Neural cell (in vitro differentiated cells): ENCODE measurements at regions not wholly inside any gene's neighbourhood (a gene's known extent, or its start where the extent isn't known, plus 50 kb on each side); places are given as distances from the start of the nearest gene placed in this dataset.

Source experiments
- H2AFZ ChIP-seq: fragments of 200-600, 300-800 bp; sonication (generic), shearing (Covaris generic); 2 replicates; pipeline ENCODE4 v1.6.0; 2014; ENCODE audit warnings: low read depth, mild to moderate bottlenecking, antibody characterized with exemption, low read length, moderate library complexity
- H3F3A ChIP-seq: fragments of 200-600 bp; shearing (Covaris generic); 2 replicates; pipeline ENCODE4 v1.6.1; 2016; ENCODE audit warnings: mild to moderate bottlenecking, moderate library complexity, mixed read lengths, antibody characterized with exemption, low read length; ENCODE audit not compliant: insufficient read depth, poor library complexity, severe bottlenecking
- H3K27ac ChIP-seq: fragments of 200-600, 300-800 bp; sonication (generic), shearing (Covaris generic); 2 replicates; pipeline ENCODE4 v1.5.1; 2014; ENCODE audit warnings: mild to moderate bottlenecking, low read length, moderate library complexity
- H3K27me3 ChIP-seq: fragments of 300-800, 200-600 bp; sonication (generic), shearing (Covaris generic); 2 replicates; pipeline ENCODE4 v1.6.0; 2014; ENCODE audit warnings: mild to moderate bottlenecking, low read depth, low read length, moderate library complexity; ENCODE audit not compliant: insufficient read depth
- H3K36me3 ChIP-seq: fragments of 300-800, 200-600 bp; sonication (generic), shearing (Covaris generic); 2 replicates; pipeline ENCODE4 v1.5.1; 2014; ENCODE audit warnings: mild to moderate bottlenecking, antibody characterized with exemption, low read length, moderate library complexity; ENCODE audit not compliant: insufficient read depth
- H3K4me2 ChIP-seq: fragments of 300-800, 200-600 bp; sonication (generic), shearing (Covaris generic); 2 replicates; pipeline ENCODE4 v1.6.0; 2014; ENCODE audit warnings: mild to moderate bottlenecking, low read length
- H3K4me3 ChIP-seq: fragments of 300-800, 200-600 bp; sonication (generic), shearing (Covaris generic); 2 replicates; pipeline ENCODE4 v1.5.1; 2014; ENCODE audit warnings: mild to moderate bottlenecking, low read length, moderate library complexity
- H3K79me2 ChIP-seq: fragments of 200-600 bp; shearing (Covaris generic); replicated peaks from 2 replicates; pipeline ENCODE4 v1.6.0; 2014; ENCODE audit warnings: mild to moderate bottlenecking, low read length, moderate library complexity; ENCODE audit not compliant: insufficient read depth
- H3K9ac ChIP-seq: fragments of 300-800, 200-600 bp; sonication (generic), shearing (Covaris generic); 2 replicates; pipeline ENCODE4 v1.6.1; 2016; ENCODE audit warnings: mild to moderate bottlenecking, low read length, mixed read lengths
- H3K9me2 ChIP-seq: fragments of 200-600 bp; shearing (Covaris generic); 2 replicates; pipeline ENCODE4 v1.6.1; 2016; ENCODE audit warnings: mild to moderate bottlenecking, low read length, mixed read lengths; ENCODE audit not compliant: insufficient read depth
- H3K9me3 ChIP-seq: fragments of 200-600, 300-800 bp; sonication (generic), shearing (Covaris generic); 2 replicates; pipeline ENCODE4 v1.6.1; 2016; ENCODE audit warnings: mild to moderate bottlenecking, mixed run types, low read length, moderate library complexity, mixed read lengths
- H4K20me1 ChIP-seq: fragments of 200-600 bp; shearing (Covaris generic); 2 replicates; pipeline ENCODE4 v1.6.1; 2016; ENCODE audit warnings: mild to moderate bottlenecking, mixed run types; ENCODE audit not compliant: insufficient read depth
- CTCF ChIP-seq: fragments of 450-650 bp; IDR thresholded peaks from 2 replicates; pipeline ENCODE4 v1.5.1; 2014; ENCODE audit warnings: antibody characterized with exemption, mild to moderate bottlenecking, moderate library complexity; ENCODE audit not compliant: poor library complexity, severe bottlenecking
- EP300 ChIP-seq: fragments of 450-650 bp; conservative IDR thresholded peaks from 2 replicates; pipeline ENCODE4 v1.6.1; 2014; ENCODE audit warnings: antibody characterized with exemption, mild to moderate bottlenecking, moderate library complexity; ENCODE audit not compliant: poor library complexity, severe bottlenecking
- EZH2 ChIP-seq: fragments of 200-600, 300-800 bp; shearing (Covaris generic), sonication (generic); IDR thresholded peaks from 2 replicates; pipeline ENCODE4 v1.6.1; 2014; ENCODE audit warnings: antibody characterized with exemption, low read length, borderline replicate concordance, mild to moderate bottlenecking; ENCODE audit not compliant: insufficient read depth, poor library complexity, severe bottlenecking
- MXI1 ChIP-seq: fragments of 450-650 bp; conservative IDR thresholded peaks from 2 replicates; pipeline ENCODE4 v1.6.1; 2014; ENCODE audit warnings: antibody characterized with exemption, mild to moderate bottlenecking; ENCODE audit not compliant: poor library complexity, severe bottlenecking
- POLR2AphosphoS5 ChIP-seq: IDR thresholded peaks from 2 replicates; pipeline ENCODE4 v1.6.1; 2012
- RAD21 ChIP-seq: fragments of 450-650 bp; conservative IDR thresholded peaks from 2 replicates; pipeline ENCODE4 v1.6.1; 2014; ENCODE audit warnings: antibody characterized with exemption, mild to moderate bottlenecking, moderate library complexity
- REST ChIP-seq: IDR thresholded peaks from 2 replicates; pipeline ENCODE4 v1.6.1; 2012; ENCODE audit warnings: borderline replicate concordance
- SMC3 ChIP-seq: fragments of 450-650 bp; conservative IDR thresholded peaks from 2 replicates; pipeline ENCODE4 v1.6.1; 2014; ENCODE audit warnings: antibody characterized with exemption, mild to moderate bottlenecking, moderate library complexity; ENCODE audit not compliant: poor library complexity
- TAF1 ChIP-seq: IDR thresholded peaks from 2 replicates; pipeline ENCODE4 v1.6.1; 2012; ENCODE audit warnings: low read depth

- H3K9me3 ChIP-seq = no peaks in the 10 kb centered on the region
- no peaks in the 10 kb centered on the region for H3K79me2 ChIP-seq
- no peaks in the 10 kb centered on the region for H4K20me1 ChIP-seq
- H3K27ac ChIP-seq = no peak overlapping the region
- H3F3A ChIP-seq = no peaks in the 10 kb centered on the region
- peaks cover 12% of the 10 kb centered on the region for H3K27me3 ChIP-seq
- no peak overlapping the region for H3K4me2 ChIP-seq
- no peak overlapping the region for H3K4me3 ChIP-seq
- no peak overlapping the region for H2AFZ ChIP-seq
- no peaks in the 10 kb centered on the region for H3K36me3 ChIP-seq
- no peak overlapping the region for H3K9ac ChIP-seq
- no peaks in the 10 kb centered on the region for H3K9me2 ChIP-seq
- TF ChIP-seq REST (no peak), TAF1 (no peak), POLR2AphosphoS5 (no peak), MXI1 (no peak), SMC3 (no peak), CTCF (no peak), EZH2 (no peak), RAD21 (no peak)
Observed at GRCh38 chr4:1516261-1516660, 110.0 kb upstream of the NKX1-1 start.

GRCh38 chr4:1515763-1516162 is 109.5 kb upstream of the NKX1-1 start:
- no peak for TF ChIP-seq SMC3
- TF ChIP-seq TAF1 = no peak
- no peak for TF ChIP-seq MXI1
- TF ChIP-seq EZH2 = no peak
- no peak for TF ChIP-seq RAD21
- TF ChIP-seq POLR2AphosphoS5 = no peak
- TF ChIP-seq CTCF = no peak
- no peak for TF ChIP-seq EP300
- no peak for TF ChIP-seq REST
- no peaks in the 10 kb centered on the region for H3K9me3 ChIP-seq
- no peaks in the 10 kb centered on the region for H3F3A ChIP-seq

More at GRCh38 chr4:1515763-1516162, 109.5 kb upstream of the NKX1-1 start:
- H3K79me2 ChIP-seq = no peaks in the 10 kb centered on the region
- H3K27ac ChIP-seq = no peak overlapping the region
- H3K9ac ChIP-seq = no peak overlapping the region
- H3K4me3 ChIP-seq = no peak overlapping the region
- H3K27me3 ChIP-seq = peaks cover 10% of the 10 kb centered on the region
- H3K4me2 ChIP-seq = no peak overlapping the region
- no peaks in the 10 kb centered on the region for H4K20me1 ChIP-seq
- no peak overlapping the region for H2AFZ ChIP-seq
- H3K36me3 ChIP-seq = no peaks in the 10 kb centered on the region
- H3K9me2 ChIP-seq = no peaks in the 10 kb centered on the region
